Neural progenitor cell (in vitro differentiated cells): ENCODE measurements at regions not wholly inside any gene's neighbourhood (a gene's known extent, or its start where the extent isn't known, plus 50 kb on each side); places are given as distances from the start of the nearest gene placed in this dataset.

Experiments
- DNase-seq: peaks from one replicate; pipeline ENCODE4 v3.0.0-alpha.2; 2016; ENCODE audit warnings: low spot score
- H2AFZ ChIP-seq: fragments of 200-600 bp; sonication (generic); replicated peaks from 2 replicates; pipeline ENCODE4 v1.6.1; 2016; ENCODE audit warnings: antibody characterized with exemption
- H3F3A ChIP-seq: fragments of 200-600 bp; sonication (generic); 2 replicates; pipeline ENCODE4 v1.6.1; 2016; ENCODE audit warnings: antibody characterized with exemption, low read depth
- H3K27ac ChIP-seq: fragments of 200-600 bp; sonication (generic); 2 replicates; pipeline ENCODE4 v1.5.1; 2016; ENCODE audit warnings: mild to moderate bottlenecking
- H3K27me3 ChIP-seq: fragments of 200-600 bp; sonication (generic); 2 replicates; pipeline ENCODE4 v1.6.1; 2016; ENCODE audit warnings: mild to moderate bottlenecking, moderate library complexity
- H3K36me3 ChIP-seq: fragments of 200-600 bp; sonication (generic); 2 replicates; pipeline ENCODE4 v1.5.1; 2016
- H3K4me1 ChIP-seq: fragments of 200-600 bp; sonication (generic); 2 replicates; pipeline ENCODE4 v1.6.1; 2016; ENCODE audit warnings: mixed run types
- H3K4me2 ChIP-seq: fragments of 200-600 bp; sonication (generic); 2 replicates; pipeline ENCODE4 v1.6.1; 2016
- H3K4me3 ChIP-seq: fragments of 200-600 bp; sonication (generic); 2 replicates; pipeline ENCODE4 v1.5.1; 2016
- H3K79me2 ChIP-seq: fragments of 200-600 bp; sonication (generic); 2 replicates; pipeline ENCODE4 v1.6.1; 2016; ENCODE audit warnings: low read depth
- H3K9ac ChIP-seq: fragments of 200-600 bp; sonication (generic); 2 replicates; pipeline ENCODE4 v1.6.1; 2016
- H3K9me3 ChIP-seq: fragments of 200-600 bp; sonication (generic); 2 replicates; pipeline ENCODE4 v1.5.1; 2016; ENCODE audit warnings: low read depth
- H4K20me1 ChIP-seq: fragments of 200-600 bp; sonication (generic); 2 replicates; pipeline ENCODE4 v1.6.1; 2016; ENCODE audit warnings: low read depth
- H3K27ac Mint-ChIP-seq: 3 replicates; pipeline ENCODE4 v1.8.0; 2021; ENCODE audit warnings: mixed read lengths
- H3K27me3 Mint-ChIP-seq: 2 replicates; pipeline ENCODE4 v1.8.0; 2022; ENCODE audit warnings: low read depth, mild to moderate bottlenecking, inconsistent platforms, moderate library complexity, mixed read lengths; ENCODE audit not compliant: insufficient read depth
- H3K36me3 Mint-ChIP-seq: 3 replicates; pipeline ENCODE4 v1.8.0; 2021; ENCODE audit warnings: mixed read lengths
- H3K4me1 Mint-ChIP-seq: 3 replicates; pipeline ENCODE4 v1.8.0; 2021; ENCODE audit warnings: mixed read lengths
- H3K4me3 Mint-ChIP-seq: 3 replicates; pipeline ENCODE4 v1.8.0; 2021; ENCODE audit warnings: mild to moderate bottlenecking, moderate library complexity, mixed read lengths
- H3K9me3 Mint-ChIP-seq: 3 replicates; pipeline ENCODE4 v1.8.0; 2020; ENCODE audit warnings: mixed read lengths
- CTCF ChIP-seq: fragments of 200-600 bp; sonication (generic); IDR thresholded peaks from 2 replicates; pipeline ENCODE4 v1.5.1; 2017; ENCODE audit warnings: antibody characterized with exemption, mild to moderate bottlenecking
- EZH2 ChIP-seq: fragments of 200-600 bp; sonication (generic); IDR thresholded peaks from 2 replicates; pipeline ENCODE4 v1.6.1; 2017; ENCODE audit warnings: antibody characterized with exemption, mild to moderate bottlenecking, moderate library complexity
- EZH2phosphoT487 ChIP-seq: fragments of 200-600 bp; sonication (generic); IDR thresholded peaks from 2 replicates; pipeline ENCODE4 v1.6.1; 2017; ENCODE audit warnings: antibody characterized with exemption

- Mint-ChIP-seq H3K27ac (no peak overlapping the region), H3K4me3 (no peak overlapping the region), H3K4me1 (peaks cover 13% of the 10 kb centered on the region)
Measured at GRCh38 chr2:145801210-145801609, 1281.3 kb upstream of the ZEB2 start.

DNA sequence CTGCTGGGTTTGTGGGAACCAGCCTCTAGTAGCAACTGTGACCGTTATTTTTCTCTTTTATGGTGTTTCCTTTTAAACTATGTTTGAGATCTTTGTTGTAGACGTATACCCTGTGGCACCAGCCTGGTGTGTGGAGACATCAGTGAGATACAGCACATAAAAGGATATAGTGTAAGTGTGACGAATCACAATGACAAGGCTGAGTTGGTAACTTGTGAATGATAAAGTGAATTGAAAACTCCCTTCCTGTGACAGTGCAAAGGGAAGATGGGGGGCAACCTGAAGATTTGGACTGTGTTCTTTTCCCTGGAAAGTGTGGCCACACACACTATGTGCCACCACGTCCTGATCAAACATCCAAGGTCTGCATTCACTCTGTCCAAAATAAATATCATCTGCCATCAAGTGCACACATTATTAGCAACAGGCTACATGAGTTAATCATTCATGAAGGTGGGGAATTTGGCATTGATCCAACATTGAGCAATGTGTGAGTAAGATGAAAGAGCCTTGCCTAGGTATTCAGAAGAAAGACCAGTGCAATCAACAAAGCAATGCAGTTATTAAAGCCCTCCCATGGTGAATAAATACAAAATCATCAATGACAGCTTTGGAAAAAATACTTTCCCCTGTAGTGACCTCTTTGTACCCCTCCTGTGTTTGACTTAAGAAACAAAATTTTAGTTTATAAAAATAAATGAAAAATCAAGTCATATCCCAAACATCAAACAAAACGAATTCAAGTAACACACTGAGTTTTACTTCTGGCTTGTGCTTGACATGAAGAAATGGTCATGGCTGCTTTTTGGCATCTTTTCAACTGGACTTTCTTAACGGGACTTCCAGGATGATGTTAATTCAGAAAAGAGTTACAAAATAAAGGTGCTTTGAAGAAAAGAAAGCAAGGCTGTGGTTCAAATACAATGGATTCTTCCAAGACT, 1280.5 kb upstream of the ZEB2 start:
- H4K20me1 ChIP-seq: no peaks in the 10 kb centered on the region
- no peak overlapping the region for H3K4me3 ChIP-seq
- no peak overlapping the region for H3K9ac ChIP-seq
- no peak overlapping the region for H3K27ac ChIP-seq
- no peaks in the 10 kb centered on the region for H3K27me3 ChIP-seq
- no peak overlapping the region for H3K4me2 ChIP-seq
- H3K9me3 ChIP-seq: no peaks in the 10 kb centered on the region
- peaks cover 13% of the 10 kb centered on the region for H3K4me1 Mint-ChIP-seq
- no peaks in the 10 kb centered on the region for H3K36me3 ChIP-seq
- no peak overlapping the region for H3K4me3 Mint-ChIP-seq
- no peak overlapping the region for H2AFZ ChIP-seq
- DNase-seq: no peak
- no peaks in the 10 kb centered on the region for H3K9me3 Mint-ChIP-seq
- no peak for TF ChIP-seq EZH2phosphoT487
- TF ChIP-seq CTCF: no peak
- TF ChIP-seq EZH2: no peak
- H3K36me3 Mint-ChIP-seq: no peaks in the 10 kb centered on the region
- no peaks in the 10 kb centered on the region for H3K27me3 Mint-ChIP-seq
- H3K27ac Mint-ChIP-seq: no peak overlapping the region
- no peaks in the 10 kb centered on the region for H3F3A ChIP-seq
- H3K79me2 ChIP-seq: no peaks in the 10 kb centered on the region
- H3K4me1 ChIP-seq: no peaks in the 10 kb centered on the region

More at GRCh38 chr2:145801210-145801609, 1281.3 kb upstream of the ZEB2 start:
- no peaks in the 10 kb centered on the region for H3K36me3 ChIP-seq
- H3K9me3 ChIP-seq: no peaks in the 10 kb centered on the region
- H3K79me2 ChIP-seq: no peaks in the 10 kb centered on the region
- Mint-ChIP-seq H3K36me3 (no peaks in the 10 kb centered on the region), H3K9me3 (no peaks in the 10 kb centered on the region), H3K27me3 (no peaks in the 10 kb centered on the region)
- TF ChIP-seq EZH2: no peak
- no peak for TF ChIP-seq EZH2phosphoT487
- TF ChIP-seq CTCF: no peak
- H2AFZ ChIP-seq: no peak overlapping the region
- H3K4me1 ChIP-seq: no peaks in the 10 kb centered on the region
- H3K4me3 ChIP-seq: no peak overlapping the region
- no peaks in the 10 kb centered on the region for H4K20me1 ChIP-seq
- no peaks in the 10 kb centered on the region for H3K27me3 ChIP-seq
- H3K4me2 ChIP-seq: no peak overlapping the region
- no peak overlapping the region for H3K27ac ChIP-seq
- no peaks in the 10 kb centered on the region for H3F3A ChIP-seq
- H3K9ac ChIP-seq: no peak overlapping the region
- no peak for DNase-seq

- no peak for DNase-seq
- Histone ChIP-seq H3K27me3 (no peaks in the 10 kb centered on the region), H3K9me3 (no peaks in the 10 kb centered on the region), H3K27ac (no peak overlapping the region), H4K20me1 (no peaks in the 10 kb centered on the region), H3K4me1 (no peaks in the 10 kb centered on the region), H3K4me2 (no peak overlapping the region), H3K9ac (no peak overlapping the region), H3K36me3 (no peaks in the 10 kb centered on the region), H3K4me3 (no peak overlapping the region), H2AFZ (no peak overlapping the region), H3K79me2 (no peaks in the 10 kb centered on the region), H3F3A (no peaks in the 10 kb centered on the region)
- Mint-ChIP-seq H3K27ac (peak overlapping the region; percentile 38), H3K4me3 (peak overlapping the region; percentile 7), H3K4me1 (peaks cover 13% of the 10 kb centered on the region), H3K27me3 (no peaks in the 10 kb centered on the region), H3K36me3 (no peaks in the 10 kb centered on the region), H3K9me3 (no peaks in the 10 kb centered on the region)
- TF ChIP-seq EZH2phosphoT487: no peak
- TF ChIP-seq EZH2: no peak
- TF ChIP-seq CTCF: no peak
Measured at GRCh38 chr2:145799595-145800108, 1279.7 kb upstream of the ZEB2 start.
